Suprapubic skin (tissue), 4 donors: ENCODE measurements at regions not wholly inside any gene's neighbourhood (a gene's known extent, or its start where the extent isn't known, plus 50 kb on each side); places are given as distances from the start of the nearest gene placed in this dataset.

Experiments
- CTCF ChIP-seq, 2 donors: fragments of 200-600 bp in 1 of 2; fragments of 450-650 bp in 1 of 2; sonication (generic) in 1 of 2; IDR thresholded peaks; one replicate each; pipeline ENCODE4 v1.5.1; 2016 to 2019; ENCODE audit warnings: antibody characterized with exemption in 2 of 2, mild to moderate bottlenecking in 1 of 2, moderate library complexity in 1 of 2
- POLR2A ChIP-seq, 2 donors: fragments of 450-650 bp; IDR thresholded peaks; one replicate each; pipeline ENCODE4 v1.6.1; 2017; ENCODE audit warnings: antibody characterized with exemption in 2 of 2, mild to moderate bottlenecking in 2 of 2, moderate library complexity in 2 of 2
- POLR2AphosphoS5 ChIP-seq, 3 donors: sonication (generic); formaldehyde crosslinking; IDR thresholded peaks; one replicate each; pipeline ENCODE4 v1.6.1; 2017; ENCODE audit warnings: antibody characterized with exemption in 3 of 3

GRCh38 chr15:62482785-62483429 is 317.8 kb upstream of the C2CD4B start:
- TF ChIP-seq CTCF (IDR thresholded peaks at IDR 0.05) (no peak), POLR2A (IDR thresholded peaks at IDR 0.05) (no peak), POLR2AphosphoS5 (IDR thresholded peaks at IDR 0.05) (no peak)
